GM10266 (cell line): ENCODE measurements at regions not wholly inside any gene's neighbourhood (a gene's known extent, or its start where the extent isn't known, plus 50 kb on each side); places are given as distances from the start of the nearest gene placed in this dataset.

ENCODE experiments used
- DNase-seq: peaks from one replicate; pipeline ENCODE4 v3.0.0; 2012; ENCODE audit errors: extremely low spot score
- CTCF ChIP-seq: IDR thresholded peaks from 2 replicates; pipeline ENCODE4 v1.5.1; 2012; ENCODE audit warnings: mild to moderate bottlenecking, low read depth; ENCODE audit not compliant: control insufficient read depth, insufficient read depth; ENCODE audit errors: missing control alignments

GRCh38 chr11:135033540-135033939 is 621.5 kb upstream of the B3GAT1 start:
- no peak for DNase-seq
- no peak for TF ChIP-seq CTCF

GRCh38 chr11:135031205-135031989 is 619.4 kb upstream of the B3GAT1 start:
- DNase-seq: no peak
- TF ChIP-seq CTCF: no peak

GRCh38 chr11:135027461-135027860 is 615.4 kb upstream of the B3GAT1 start:
- DNase-seq: peak; percentile 25
- TF ChIP-seq CTCF: no peak

GRCh38 chr11:135023499-135023898 is 611.5 kb upstream of the B3GAT1 start:
- TF ChIP-seq CTCF: no peak
- DNase-seq: no peak

- no peak for DNase-seq
- TF ChIP-seq CTCF: no peak
Measured at GRCh38 chr11:135022454-135022853, 610.4 kb upstream of the B3GAT1 start.

GRCh38 chr11:135019899-135020298 is 607.9 kb upstream of the B3GAT1 start:
- TF ChIP-seq CTCF: no peak
- DNase-seq: no peak

- no peak for TF ChIP-seq CTCF
- DNase-seq: no peak
Measured at GRCh38 chr11:135019343-135019871, 607.4 kb upstream of the B3GAT1 start.
